HFFc6 (cell line): ENCODE measurements at regions not wholly inside any gene's neighbourhood (a gene's known extent, or its start where the extent isn't known, plus 50 kb on each side); places are given as distances from the start of the nearest gene placed in this dataset.

Experiments
- DNase-seq: peaks from one replicate; pipeline ENCODE4 v3.0.0-alpha.2; 2018
- H3K27ac Mint-ChIP-seq: 2 replicates; pipeline ENCODE4 v1.8.0; 2020; ENCODE audit warnings: mild to moderate bottlenecking, mixed read lengths
- H3K27me3 Mint-ChIP-seq: 2 replicates; pipeline ENCODE4 v1.8.0; 2021; ENCODE audit warnings: mild to moderate bottlenecking, moderate library complexity, mixed read lengths; ENCODE audit not compliant: insufficient read depth
- H3K36me3 Mint-ChIP-seq: 2 replicates; pipeline ENCODE4 v1.8.0; 2021; ENCODE audit warnings: low read depth, mixed read lengths
- H3K4me1 Mint-ChIP-seq: 2 replicates; pipeline ENCODE4 v1.8.0; 2020; ENCODE audit warnings: low read depth, mixed read lengths
- H3K4me3 Mint-ChIP-seq: 2 replicates; pipeline ENCODE4 v1.8.0; 2020; ENCODE audit warnings: mild to moderate bottlenecking, moderate library complexity, mixed read lengths
- H3K9me3 Mint-ChIP-seq: 2 replicates; pipeline ENCODE4 v1.8.0; 2020; ENCODE audit warnings: mild to moderate bottlenecking, mixed read lengths
- CTCF ChIP-seq: fragments of 200-600 bp; sonication (generic); IDR thresholded peaks from 2 replicates; pipeline ENCODE4 v1.5.0; 2021; ENCODE audit warnings: antibody characterized with exemption, mild to moderate bottlenecking

- Mint-ChIP-seq H3K27me3 (no peaks in the 10 kb centered on the region), H3K27ac (no peak overlapping the region), H3K4me1 (no peaks in the 10 kb centered on the region), H3K4me3 (no peak overlapping the region), H3K9me3 (peaks cover 65% of the 10 kb centered on the region), H3K36me3 (0 out of 2 replicates have a peak, but pooled peaks cover 3% of the 10 kb centered on the region)
- DNase-seq: no peak
- no peak for TF ChIP-seq CTCF
Measured at GRCh38 chr14:49051328-49052060, 534.7 kb downstream of the RPS29 start.

GRCh38 chr14:49050822-49051221 is 535.4 kb downstream of the RPS29 start:
- H3K27ac Mint-ChIP-seq: no peak overlapping the region
- peaks cover 68% of the 10 kb centered on the region for H3K9me3 Mint-ChIP-seq
- TF ChIP-seq CTCF: no peak
- H3K36me3 Mint-ChIP-seq: 0 out of 2 replicates have a peak, but pooled peaks cover 3% of the 10 kb centered on the region
- no peaks in the 10 kb centered on the region for H3K4me1 Mint-ChIP-seq
- no peaks in the 10 kb centered on the region for H3K27me3 Mint-ChIP-seq
- DNase-seq: no peak
- H3K4me3 Mint-ChIP-seq: no peak overlapping the region

- Mint-ChIP-seq H3K4me3 (no peak overlapping the region), H3K36me3 (0 out of 2 replicates have a peak, but pooled peaks cover 3% of the 10 kb centered on the region), H3K4me1 (no peaks in the 10 kb centered on the region), H3K9me3 (peaks cover 63% of the 10 kb centered on the region), H3K27ac (no peak overlapping the region), H3K27me3 (no peaks in the 10 kb centered on the region)
- no peak for TF ChIP-seq CTCF
- DNase-seq: no peak
Measured at GRCh38 chr14:49049711-49050110, 536.5 kb downstream of the RPS29 start.

- no peak for DNase-seq
- Mint-ChIP-seq H3K36me3 (0 out of 2 replicates have a peak, but pooled peaks cover 3% of the 10 kb centered on the region), H3K27ac (no peak overlapping the region), H3K27me3 (no peaks in the 10 kb centered on the region), H3K4me1 (no peaks in the 10 kb centered on the region), H3K9me3 (peaks cover 65% of the 10 kb centered on the region), H3K4me3 (no peak overlapping the region)
- TF ChIP-seq CTCF: no peak
Measured at GRCh38 chr14:49044981-49045380, 541.2 kb downstream of the RPS29 start.

- Mint-ChIP-seq H3K36me3 (no peaks in the 10 kb centered on the region), H3K27ac (no peak overlapping the region), H3K4me3 (no peak overlapping the region), H3K4me1 (no peaks in the 10 kb centered on the region), H3K9me3 (peaks cover 52% of the 10 kb centered on the region), H3K27me3 (no peaks in the 10 kb centered on the region)
- DNase-seq: no peak
- no peak for TF ChIP-seq CTCF
Measured at GRCh38 chr14:49036984-49037516, 549.1 kb downstream of the RPS29 start.
